AG09319 (cell line): ENCODE measurements at regions not wholly inside any gene's neighbourhood (a gene's known extent, or its start where the extent isn't known, plus 50 kb on each side); places are given as distances from the start of the nearest gene placed in this dataset.

Source experiments
- DNase-seq: peaks from one replicate; pipeline ENCODE4 v3.0.0-alpha.2; 2010; ENCODE audit warnings: low read depth; ENCODE audit errors: extremely low read depth
- CTCF ChIP-seq: IDR thresholded peaks from 2 replicates; pipeline ENCODE4 v1.5.1; 2011; ENCODE audit warnings: low read depth, mild to moderate bottlenecking, inconsistent platforms, low read length, moderate library complexity

GRCh38 chr16:74100395-74101326, 196.0 kb upstream of the PSMD7 start:
- no peak for DNase-seq
- TF ChIP-seq CTCF, result no peak

- no peak for TF ChIP-seq CTCF
- DNase-seq, result no peak
Measured at GRCh38 chr16:74099530-74099929, 197.1 kb upstream of the PSMD7 start.

- DNase-seq, result no peak
- no peak for TF ChIP-seq CTCF
Measured at GRCh38 chr16:74094962-74095361, 201.7 kb upstream of the PSMD7 start.

GRCh38 chr16:74094514-74094913, 202.1 kb upstream of the PSMD7 start:
- no peak for DNase-seq
- no peak for TF ChIP-seq CTCF

- TF ChIP-seq CTCF, result no peak
- no peak for DNase-seq
Measured at GRCh38 chr16:74092336-74092735, 204.3 kb upstream of the PSMD7 start.

- no peak for DNase-seq
- no peak for TF ChIP-seq CTCF
Measured at GRCh38 chr16:74090871-74091270, 205.7 kb upstream of the PSMD7 start.

GRCh38 chr16:74083541-74083940, 213.1 kb upstream of the PSMD7 start:
- DNase-seq, result no peak
- no peak for TF ChIP-seq CTCF
